GM12865 (cell line): ENCODE measurements at regions not wholly inside any gene's neighbourhood (a gene's known extent, or its start where the extent isn't known, plus 50 kb on each side); places are given as distances from the start of the nearest gene placed in this dataset.
"Not testable (repeated sequence)": the region's sequence is repeated elsewhere in the genome, so short reads cannot be mapped to it uniquely, and the experiment has no call there.

Source experiments
- DNase-seq: peaks from one replicate; pipeline ENCODE4 v3.0.0; 2010; ENCODE audit warnings: low read depth
- H3K4me3 ChIP-seq: 2 replicates; pipeline ENCODE4 v1.5.1; 2011; ENCODE audit warnings: mild to moderate bottlenecking, low read depth, low read length, control low read depth
- CTCF ChIP-seq: IDR thresholded peaks from 2 replicates; pipeline ENCODE4 v1.5.1; 2011; ENCODE audit warnings: low read length, control low read depth, low read depth, inconsistent platforms; ENCODE audit not compliant: insufficient read depth; ENCODE audit errors: missing control alignments

GRCh38 chrX:47748576-47748975 is 88.1 kb upstream of the ZNF81 start:
- no peak overlapping the region for H3K4me3 ChIP-seq
- no peak for DNase-seq
- TF ChIP-seq CTCF, result no peak

- no peak for TF ChIP-seq CTCF
- no peak for DNase-seq
- H3K4me3 ChIP-seq, result no peak overlapping the region
Observed at GRCh38 chrX:47746446-47746845, 87.5 kb upstream of the UXT start.

GRCh38 chrX:47745416-47745815 is 86.4 kb upstream of the UXT start:
- no peak overlapping the region for H3K4me3 ChIP-seq
- no peak for TF ChIP-seq CTCF
- no peak for DNase-seq

GRCh38 chrX:47743504-47743903 is 84.5 kb upstream of the UXT start:
- no peak for TF ChIP-seq CTCF
- H3K4me3 ChIP-seq, result no peak overlapping the region
- DNase-seq, result no peak

- not testable (repeated sequence) for DNase-seq, H3K4me3 ChIP-seq
Observed at GRCh38 chrX:47738870-47739269, 79.9 kb upstream of the UXT start.

GRCh38 chrX:47723689-47724088 is 64.7 kb upstream of the UXT start:
- peak; percentile 11 for TF ChIP-seq CTCF
- peak; percentile 2 for DNase-seq
- no peak overlapping the region for H3K4me3 ChIP-seq

- no peak for DNase-seq
- H3K4me3 ChIP-seq, result no peak overlapping the region
- TF ChIP-seq CTCF, result no peak
Observed at GRCh38 chrX:47723083-47723482, 64.1 kb upstream of the UXT start.

GRCh38 chrX:47722260-47722659 is 63.3 kb upstream of the UXT start:
- no peak overlapping the region for H3K4me3 ChIP-seq
- TF ChIP-seq CTCF, result no peak
- no peak for DNase-seq

GRCh38 chrX:47715078-47715477 is 56.1 kb upstream of the UXT start:
- H3K4me3 ChIP-seq, DNase-seq: not testable (repeated sequence)

GRCh38 chrX:47712675-47713074 is 53.7 kb upstream of the UXT start:
- DNase-seq, H3K4me3 ChIP-seq: not testable (repeated sequence)
